Prostate gland (tissue), 2 donors: ENCODE measurements at regions not wholly inside any gene's neighbourhood (a gene's known extent, or its start where the extent isn't known, plus 50 kb on each side); places are given as distances from the start of the nearest gene placed in this dataset.

ENCODE experiments used
- DNase-seq: peaks from one replicate; pipeline ENCODE4 v3.0.0-alpha.2; 2019; ENCODE audit warnings: low spot score
- H3K27ac ChIP-seq, 2 donors: fragments of 200-600 bp; sonication (generic); 2 replicates each; pipeline ENCODE4 v1.5.1; 2017 to 2019
- H3K27me3 ChIP-seq: fragments of 200-600 bp; sonication (generic); replicated peaks from 2 replicates; pipeline ENCODE4 v1.5.1; 2019; ENCODE audit not compliant: insufficient read depth
- H3K36me3 ChIP-seq, 2 donors: fragments of 200-600 bp; sonication (generic); 1 replicate in 1 of 2; 2 replicates in 1 of 2; pipeline versions ENCODE4 v1.5.1 to v1.8.1; 2017 to 2019
- H3K4me1 ChIP-seq: fragments of 200-600 bp; sonication (generic); replicated peaks from 2 replicates; pipeline ENCODE4 v1.5.1; 2019
- H3K4me3 ChIP-seq, 2 donors: fragments of 200-600 bp; sonication (generic); 2 replicates each; pipeline ENCODE4 v1.5.1; 2017 to 2019
- H3K9me3 ChIP-seq: fragments of 200-600 bp; sonication (generic); 2 replicates; pipeline ENCODE4 v1.5.1; 2017
- POLR2A ChIP-seq: fragments of 450-650 bp; IDR thresholded peaks from one replicate; pipeline ENCODE4 v1.6.1; 2016; ENCODE audit warnings: antibody characterized with exemption, mild to moderate bottlenecking
- POLR2AphosphoS5 ChIP-seq: sonication (generic); formaldehyde crosslinking; IDR thresholded peaks from one replicate; pipeline ENCODE4 v1.6.1; 2017; ENCODE audit warnings: antibody characterized with exemption
- WGBS: methylation state at CpG from one replicate; pipeline ENCODE4 v1.1.5; 2018; 5-methylcytosine and 5-hydroxymethylcytosine counted together
- intact Hi-C: fragments of 100-400 bp; cut with DNase I; formaldehyde crosslinking; loops from one replicate; pipeline ENCODE4 v1.14.2; 2022
- TF ChIP-seq, protein P1 (sequence below), 4 experiments: fragments of 200-600 bp in 2 of 4; fragments of 450-650 bp in 2 of 4; sonication (generic) in 2 of 4; IDR thresholded peaks; 1 replicate in 3 of 4; 2 replicates in 1 of 4; pipeline ENCODE4 v1.5.1; 2016 to 2019; ENCODE audit warnings: antibody characterized with exemption in 4 of 4, mild to moderate bottlenecking in 2 of 4, moderate library complexity in 2 of 4

DNA sequence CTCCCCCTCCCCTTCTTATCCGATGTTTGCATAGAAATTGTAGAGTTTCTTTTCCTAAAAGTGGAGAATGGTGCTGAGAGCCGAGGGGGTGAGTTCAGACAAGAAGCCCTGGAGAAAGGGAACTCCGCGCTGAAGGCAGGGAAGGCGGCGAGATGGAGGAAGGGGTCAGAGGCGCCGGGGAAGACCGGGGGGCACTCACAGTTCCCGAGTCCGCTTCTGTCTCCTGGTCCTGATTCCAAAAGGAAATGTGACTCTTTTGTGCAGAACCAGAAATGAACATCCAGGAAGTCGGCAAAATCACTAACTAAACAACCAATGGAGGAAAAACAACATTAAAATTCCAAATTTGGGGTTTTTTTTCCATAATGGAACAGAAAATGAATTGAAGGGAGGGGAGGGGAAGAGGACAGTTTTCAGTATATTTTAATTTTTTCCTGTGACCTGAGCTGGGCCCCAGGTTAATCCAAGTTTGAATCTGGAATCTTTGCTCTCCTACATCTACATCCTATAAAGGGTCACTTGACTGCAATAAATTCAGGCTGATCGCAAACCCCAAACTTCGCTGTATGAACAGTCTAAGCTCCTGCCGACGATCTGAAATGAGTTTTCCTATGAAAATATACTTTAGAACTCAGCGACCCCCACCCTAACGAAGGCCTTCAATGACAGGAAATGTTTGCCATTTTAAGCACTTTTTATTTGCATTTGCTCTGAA is 252.3 kb downstream of the C16orf95 start:
- H3K4me3 ChIP-seq: no peak overlapping the region
- peaks cover 6% of the 10 kb centered on the region for H3K27me3 ChIP-seq
- no peak for DNase-seq
- TF ChIP-seq POLR2A (no peak), POLR2AphosphoS5 (no peak)
- TF ChIP-seq, protein P1, sequence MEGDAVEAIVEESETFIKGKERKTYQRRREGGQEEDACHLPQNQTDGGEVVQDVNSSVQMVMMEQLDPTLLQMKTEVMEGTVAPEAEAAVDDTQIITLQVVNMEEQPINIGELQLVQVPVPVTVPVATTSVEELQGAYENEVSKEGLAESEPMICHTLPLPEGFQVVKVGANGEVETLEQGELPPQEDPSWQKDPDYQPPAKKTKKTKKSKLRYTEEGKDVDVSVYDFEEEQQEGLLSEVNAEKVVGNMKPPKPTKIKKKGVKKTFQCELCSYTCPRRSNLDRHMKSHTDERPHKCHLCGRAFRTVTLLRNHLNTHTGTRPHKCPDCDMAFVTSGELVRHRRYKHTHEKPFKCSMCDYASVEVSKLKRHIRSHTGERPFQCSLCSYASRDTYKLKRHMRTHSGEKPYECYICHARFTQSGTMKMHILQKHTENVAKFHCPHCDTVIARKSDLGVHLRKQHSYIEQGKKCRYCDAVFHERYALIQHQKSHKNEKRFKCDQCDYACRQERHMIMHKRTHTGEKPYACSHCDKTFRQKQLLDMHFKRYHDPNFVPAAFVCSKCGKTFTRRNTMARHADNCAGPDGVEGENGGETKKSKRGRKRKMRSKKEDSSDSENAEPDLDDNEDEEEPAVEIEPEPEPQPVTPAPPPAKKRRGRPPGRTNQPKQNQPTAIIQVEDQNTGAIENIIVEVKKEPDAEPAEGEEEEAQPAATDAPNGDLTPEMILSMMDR (IDR thresholded peaks at IDR 0.05): no peak
- no peaks in the 10 kb centered on the region for H3K9me3 ChIP-seq
- intact Hi-C loops: loop anchor here (10.0 kb wide), 1 partner anchor 210 kb away; no protein-coding TSS in a partner anchor
- no peak overlapping the region for H3K27ac ChIP-seq
- H3K36me3 ChIP-seq: no peaks in the 10 kb centered on the region
- no peaks in the 10 kb centered on the region for H3K4me1 ChIP-seq
- 63% methylated on average over 18 of the region's 18 CpGs for WGBS

GRCh38 chr16:87065446-87066132 is 251.6 kb downstream of the C16orf95 start:
- H3K9me3 ChIP-seq: no peaks in the 10 kb centered on the region
- WGBS: 76% methylated on average over 14 of the region's 14 CpGs

DNA sequence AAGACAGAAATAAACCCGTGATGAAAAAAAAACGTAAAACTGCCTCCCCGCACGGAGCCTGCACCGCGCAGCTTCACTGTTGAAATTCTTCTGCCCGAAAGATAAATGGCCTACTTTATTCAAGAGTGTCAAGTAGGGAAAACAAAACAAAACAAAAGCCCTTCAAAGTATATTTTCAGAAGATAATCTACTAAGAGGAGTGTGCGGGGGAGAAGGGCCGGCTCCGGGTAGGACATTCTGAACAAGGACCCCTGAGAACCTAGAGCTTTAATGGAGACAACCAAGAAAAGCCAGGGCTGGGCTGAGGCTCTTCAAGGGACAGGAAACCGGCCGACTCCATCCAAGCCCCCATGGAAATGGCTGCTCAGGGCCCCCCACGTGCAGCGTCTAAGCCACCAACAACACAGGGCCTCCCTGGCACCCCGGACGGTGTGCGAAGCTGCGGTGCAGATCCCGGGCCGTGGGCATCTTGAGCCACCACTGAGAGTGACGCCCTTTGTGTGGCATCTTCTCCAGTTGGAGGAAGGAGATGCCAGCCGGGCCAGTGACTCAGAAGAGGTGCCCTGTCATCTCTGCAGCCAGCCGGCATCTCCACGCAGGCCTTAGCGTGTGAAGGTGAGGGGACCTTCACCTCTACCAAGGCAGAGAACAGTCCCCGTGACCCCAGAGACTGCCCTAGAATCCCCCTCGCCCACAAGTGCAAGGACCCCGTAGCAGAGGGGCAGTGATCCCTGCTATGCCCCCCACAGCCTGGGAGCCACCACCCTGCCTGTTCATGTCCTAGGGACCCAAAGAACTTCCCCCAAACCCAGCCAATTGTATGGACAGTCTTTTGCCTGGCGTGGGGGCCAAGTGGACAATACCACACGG is 250.8 kb downstream of the C16orf95 start:
- TF ChIP-seq, protein P1 (IDR thresholded peaks at IDR 0.05): no peak
- TF ChIP-seq POLR2AphosphoS5: no peak
- intact Hi-C loops: loop anchor here (10.0 kb wide), 1 partner anchor 208 kb away; no protein-coding TSS in a partner anchor
- Histone ChIP-seq H3K27ac (no peak overlapping the region), H3K9me3 (no peaks in the 10 kb centered on the region), H3K4me1 (no peaks in the 10 kb centered on the region), H3K4me3 (no peak overlapping the region), H3K36me3 (no peaks in the 10 kb centered on the region), H3K27me3 (peaks cover 6% of the 10 kb centered on the region)
- no peak for DNase-seq
- 97% methylated on average over 21 of the region's 30 CpGs for WGBS

More at GRCh38 chr16:87065446-87066132, 251.6 kb downstream of the C16orf95 start:
- H3K27ac ChIP-seq: no peak overlapping the region
- DNase-seq: no peak
- peaks cover 6% of the 10 kb centered on the region for H3K27me3 ChIP-seq
- no peak for TF ChIP-seq POLR2A
- TF ChIP-seq POLR2AphosphoS5: no peak
- TF ChIP-seq, protein P1 (IDR thresholded peaks at IDR 0.05): no peak
- intact Hi-C loops: loop anchor here (10.0 kb wide), 1 partner anchor 209 kb away; no protein-coding TSS in a partner anchor
- no peaks in the 10 kb centered on the region for H3K36me3 ChIP-seq
- H3K4me3 ChIP-seq: no peak overlapping the region
- no peaks in the 10 kb centered on the region for H3K4me1 ChIP-seq

GRCh38 chr16:87067003-87067556 is 250.1 kb downstream of the C16orf95 start:
- H3K4me1 ChIP-seq: no peaks in the 10 kb centered on the region
- no peaks in the 10 kb centered on the region for H3K9me3 ChIP-seq
- H3K27me3 ChIP-seq: peaks cover 6% of the 10 kb centered on the region
- intact Hi-C loops: loop anchor here (10.0 kb wide), 1 partner anchor 208 kb away; no protein-coding TSS in a partner anchor
- no peak overlapping the region for H3K27ac ChIP-seq
- TF ChIP-seq POLR2AphosphoS5: no peak
- TF ChIP-seq, protein P1 (IDR thresholded peaks at IDR 0.05): no peak
- TF ChIP-seq POLR2A: no peak
- WGBS: 86% methylated on average over 24 of the region's 24 CpGs
- no peak overlapping the region for H3K4me3 ChIP-seq
- no peak for DNase-seq
- H3K36me3 ChIP-seq: no peaks in the 10 kb centered on the region
